ENCODE measurements at regions not wholly inside any gene's neighbourhood (a gene's known extent, or its start where the extent isn't known, plus 50 kb on each side); places are given as distances from the start of the nearest gene placed in this dataset.

DNA sequence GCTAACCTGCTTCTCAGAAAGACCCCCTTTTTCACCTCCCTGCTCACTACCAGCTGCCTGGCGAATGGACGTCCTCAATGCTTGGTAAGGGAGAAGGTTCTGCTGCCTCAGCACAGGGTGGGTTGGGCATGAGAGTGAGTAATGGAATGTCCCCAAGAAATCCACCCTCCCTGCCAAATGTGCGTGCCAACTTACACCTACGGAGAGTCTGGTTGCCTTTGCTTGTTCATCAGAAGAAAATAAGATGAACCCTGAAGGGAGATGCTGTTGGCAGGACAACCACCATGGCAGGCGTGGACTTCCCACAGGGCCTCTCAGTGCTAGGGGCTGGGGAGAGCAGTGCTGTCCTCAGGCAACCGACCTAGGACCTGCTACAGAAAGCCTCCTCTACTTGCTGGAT lies 106.0 kb downstream of the XCL2 start:
- Histone ChIP-seq H3K27ac (no peak overlapping the region), H3K27me3 (no peaks in the 10 kb centered on the region), H3K4me1 (replicated peaks in 1 of 2) (no peaks in the 10 kb centered on the region), H3K4me3 (no peak overlapping the region), H3K9me3 (replicated peaks in 1 of 3) (no peaks in the 10 kb centered on the region), H3K36me3 (replicated peaks in 1 of 2) (no peaks in the 10 kb centered on the region)
- intact Hi-C loops (cut with DNase I), result loop anchor here in 1 of 2 donors (5.0 kb wide), 1 partner anchor 134 kb away; no protein-coding TSS in a partner anchor
- DNase-seq, result no peak
- no peak for TF ChIP-seq POLR2A (IDR thresholded peaks at IDR 0.05)
- TF ChIP-seq, protein P1, sequence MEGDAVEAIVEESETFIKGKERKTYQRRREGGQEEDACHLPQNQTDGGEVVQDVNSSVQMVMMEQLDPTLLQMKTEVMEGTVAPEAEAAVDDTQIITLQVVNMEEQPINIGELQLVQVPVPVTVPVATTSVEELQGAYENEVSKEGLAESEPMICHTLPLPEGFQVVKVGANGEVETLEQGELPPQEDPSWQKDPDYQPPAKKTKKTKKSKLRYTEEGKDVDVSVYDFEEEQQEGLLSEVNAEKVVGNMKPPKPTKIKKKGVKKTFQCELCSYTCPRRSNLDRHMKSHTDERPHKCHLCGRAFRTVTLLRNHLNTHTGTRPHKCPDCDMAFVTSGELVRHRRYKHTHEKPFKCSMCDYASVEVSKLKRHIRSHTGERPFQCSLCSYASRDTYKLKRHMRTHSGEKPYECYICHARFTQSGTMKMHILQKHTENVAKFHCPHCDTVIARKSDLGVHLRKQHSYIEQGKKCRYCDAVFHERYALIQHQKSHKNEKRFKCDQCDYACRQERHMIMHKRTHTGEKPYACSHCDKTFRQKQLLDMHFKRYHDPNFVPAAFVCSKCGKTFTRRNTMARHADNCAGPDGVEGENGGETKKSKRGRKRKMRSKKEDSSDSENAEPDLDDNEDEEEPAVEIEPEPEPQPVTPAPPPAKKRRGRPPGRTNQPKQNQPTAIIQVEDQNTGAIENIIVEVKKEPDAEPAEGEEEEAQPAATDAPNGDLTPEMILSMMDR (IDR thresholded peaks at IDR 0.05), result no peak
- 74 to 88% (median 80%) methylated on average over 6 of the region's 6 CpGs for WGBS, 4 donors

- Histone ChIP-seq H3K4me3 (no peak overlapping the region), H3K9me3 (replicated peaks in 1 of 3) (no peaks in the 10 kb centered on the region), H3K27me3 (no peaks in the 10 kb centered on the region), H3K4me1 (replicated peaks in 1 of 2) (no peaks in the 10 kb centered on the region), H3K36me3 (replicated peaks in 1 of 2) (no peaks in the 10 kb centered on the region), H3K27ac (no peak overlapping the region)
- intact Hi-C loops (cut with DNase I), result loop anchor here in 1 of 2 donors (5.0 kb wide), 1 partner anchor 137 kb away; no protein-coding TSS in a partner anchor
- 81 to 92% (median 90%) methylated on average over 6 of the region's 6 CpGs for WGBS, 4 donors
- DNase-seq, result no peak
- TF ChIP-seq POLR2A (IDR thresholded peaks at IDR 0.05), result no peak
- TF ChIP-seq, protein P1 (IDR thresholded peaks at IDR 0.05), result no peak
Measured at GRCh38 chr1:168435439-168435838, 108.4 kb downstream of the XCL2 start.

DNA sequence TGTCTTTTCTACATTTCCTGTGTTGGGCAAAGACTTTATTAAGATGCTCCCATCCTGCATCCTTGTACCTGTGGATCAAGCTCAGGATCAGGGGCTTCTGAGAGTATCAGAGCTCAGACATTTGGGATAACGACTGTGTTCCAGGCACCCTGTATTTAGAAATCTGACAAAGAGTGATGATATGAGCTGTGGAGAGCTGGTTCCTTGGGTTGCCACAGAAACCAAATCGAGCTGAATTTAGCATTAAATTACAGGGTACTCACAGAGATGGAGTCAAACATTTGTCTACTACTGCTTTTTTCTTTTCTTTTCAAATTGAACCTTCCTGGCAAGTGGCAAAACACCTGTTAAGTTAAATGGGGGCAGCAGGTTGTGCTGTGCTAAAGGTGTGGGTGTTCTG lies 110.6 kb downstream of the XCL2 start:
- WGBS, 4 donors, result 65 to 74% (median 73%) methylated on average over 2 of the region's 2 CpGs
- DNase-seq, result no peak
- no peaks in the 10 kb centered on the region for H3K36me3 ChIP-seq (replicated peaks in 1 of 2)
- intact Hi-C loops (cut with DNase I), result no loop called here
- no peaks in the 10 kb centered on the region for H3K9me3 ChIP-seq (replicated peaks in 1 of 3)
- TF ChIP-seq POLR2A (IDR thresholded peaks at IDR 0.05), result no peak
- TF ChIP-seq, protein P1 (IDR thresholded peaks at IDR 0.05), result no peak
- no peak overlapping the region for H3K27ac ChIP-seq
- no peaks in the 10 kb centered on the region for H3K27me3 ChIP-seq
- H3K4me3 ChIP-seq, result no peak overlapping the region
- H3K4me1 ChIP-seq (replicated peaks in 1 of 2), result no peaks in the 10 kb centered on the region

GRCh38 chr1:168431882-168432281 lies 111.9 kb downstream of the XCL2 start:
- DNase-seq, result no peak
- Histone ChIP-seq H3K36me3 (replicated peaks in 1 of 2) (no peaks in the 10 kb centered on the region), H3K27me3 (no peaks in the 10 kb centered on the region), H3K9me3 (replicated peaks in 1 of 3) (no peaks in the 10 kb centered on the region), H3K4me1 (replicated peaks in 1 of 2) (no peaks in the 10 kb centered on the region), H3K27ac (no peak overlapping the region), H3K4me3 (no peak overlapping the region)
- TF ChIP-seq, protein P1 (IDR thresholded peaks at IDR 0.05), result no peak
- no peak for TF ChIP-seq POLR2A (IDR thresholded peaks at IDR 0.05)
- intact Hi-C loops (cut with DNase I), result no loop called here

Data from adrenal gland (tissue), 9 donors.